ENCODE measurements at regions not wholly inside any gene's neighbourhood (a gene's known extent, or its start where the extent isn't known, plus 50 kb on each side); places are given as distances from the start of the nearest gene placed in this dataset.

GRCh38 chr21:39106881-39107462 is 76.3 kb downstream of the PSMG1 start:
- TF ChIP-seq CTCF (IDR thresholded peaks at IDR 0.05; ENCODE audit: low read depth, low read length, missing input control), result no peak
- TF ChIP-seq ATF3 (IDR thresholded peaks at IDR 0.05), result no peak
- TF ChIP-seq REST (IDR thresholded peaks at IDR 0.05), result no peak
- TF ChIP-seq TAF1 (conservative IDR thresholded peaks at IDR 0.05), result no peak
